SK-N-SH (cell line): ENCODE measurements at regions not wholly inside any gene's neighbourhood (a gene's known extent, or its start where the extent isn't known, plus 50 kb on each side); places are given as distances from the start of the nearest gene placed in this dataset.

Experiments
- EP300 ChIP-seq, 2 experiments: IDR thresholded peaks; 2 replicates each; pipeline versions ENCODE4 v1.4.0 to v1.6.1; 2012; ENCODE audit warnings: borderline replicate concordance in 1 of 2, low read depth in 1 of 2, low read length in 1 of 2
- POLR2AphosphoS5 ChIP-seq: IDR thresholded peaks from 2 replicates; pipeline ENCODE4 v1.6.1; 2012; ENCODE audit warnings: low read depth, low read length

DNA sequence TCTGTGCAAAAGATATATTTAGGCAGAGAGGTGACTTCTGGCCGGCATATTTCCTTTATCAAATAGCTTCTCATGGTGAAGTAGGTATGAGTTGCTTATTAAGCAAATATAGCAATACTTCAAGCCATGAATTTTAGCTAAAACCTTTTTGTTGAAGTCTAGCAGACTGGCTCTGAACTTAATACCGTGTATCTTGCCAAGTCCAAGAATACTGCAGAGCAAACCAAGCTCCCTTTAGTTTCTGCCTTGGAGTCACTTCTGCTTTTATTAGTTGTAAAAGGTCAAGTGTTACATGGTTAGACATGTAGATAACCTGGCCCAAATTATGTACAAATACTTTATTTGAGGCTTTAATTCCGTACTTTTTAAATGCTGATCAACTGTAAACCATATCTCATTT, 627.6 kb upstream of the PKDCC start:
- no peak for TF ChIP-seq POLR2AphosphoS5
- no peak for TF ChIP-seq EP300 (IDR thresholded peaks at IDR 0.05; ENCODE audit: borderline replicate concordance in 1 of 2, low read depth in 1 of 2, low read length in 1 of 2)
